ENCODE measurements at regions not wholly inside any gene's neighbourhood (a gene's known extent, or its start where the extent isn't known, plus 50 kb on each side); places are given as distances from the start of the nearest gene placed in this dataset.

DNA sequence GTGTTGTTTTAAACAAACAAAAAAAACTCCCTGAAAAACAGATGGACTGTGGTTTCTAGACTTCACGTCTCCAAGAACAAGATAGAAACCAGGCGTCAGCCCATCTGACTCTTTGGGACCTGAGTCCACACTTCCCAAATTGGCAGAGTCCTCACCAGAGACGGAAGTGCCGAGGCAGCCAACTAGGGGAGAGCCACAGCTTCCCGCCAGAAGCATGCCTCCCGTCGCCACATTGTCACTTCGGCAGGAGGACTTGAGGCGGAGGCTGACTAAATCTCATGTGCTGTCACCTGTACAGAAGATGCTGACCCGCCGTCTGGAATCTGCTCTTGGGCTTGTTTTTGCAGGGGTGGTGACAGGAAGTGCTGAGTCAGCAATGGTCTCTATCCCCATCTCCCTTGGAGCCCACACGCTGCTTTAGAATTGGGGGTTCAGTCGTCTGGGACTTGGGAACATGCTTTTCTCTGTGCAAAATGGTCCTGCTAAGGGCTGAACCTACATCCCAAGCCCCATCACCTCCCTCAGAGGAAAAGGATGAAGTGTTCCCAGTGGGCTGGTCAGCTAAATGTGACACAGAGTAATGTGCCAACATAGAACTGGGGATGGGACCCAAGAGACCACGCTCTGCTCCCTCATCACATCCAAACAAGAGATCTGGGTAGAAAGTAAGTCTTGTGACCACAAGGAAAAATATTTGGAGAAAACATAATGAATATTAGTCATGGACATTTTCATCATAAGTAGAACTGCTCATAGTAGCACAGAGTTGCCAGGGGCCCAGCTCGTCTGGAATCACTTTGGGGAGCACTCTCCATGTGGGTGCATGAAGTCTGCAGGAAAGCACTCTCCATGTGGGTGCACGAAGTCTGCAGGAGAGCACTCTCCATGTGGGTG, 152.9 kb downstream of the SNX19 start:
- no peak overlapping the region for H3K4me3 Mint-ChIP-seq
- H3K9me3 ChIP-seq (ENCODE audit: control insufficient read depth, low read length, poor library complexity, severe bottlenecking) = no peaks in the 10 kb centered on the region
- peaks cover 31% of the 10 kb centered on the region for H3K27me3 Mint-ChIP-seq
- no peak for DNase-seq
- H3K36me3 Mint-ChIP-seq (ENCODE audit: low read depth) = no peaks in the 10 kb centered on the region
- peaks cover 3% of the 10 kb centered on the region for H3K4me1 Mint-ChIP-seq
- no peak overlapping the region for H3K27ac Mint-ChIP-seq
- no peak for ATAC-seq

DNA sequence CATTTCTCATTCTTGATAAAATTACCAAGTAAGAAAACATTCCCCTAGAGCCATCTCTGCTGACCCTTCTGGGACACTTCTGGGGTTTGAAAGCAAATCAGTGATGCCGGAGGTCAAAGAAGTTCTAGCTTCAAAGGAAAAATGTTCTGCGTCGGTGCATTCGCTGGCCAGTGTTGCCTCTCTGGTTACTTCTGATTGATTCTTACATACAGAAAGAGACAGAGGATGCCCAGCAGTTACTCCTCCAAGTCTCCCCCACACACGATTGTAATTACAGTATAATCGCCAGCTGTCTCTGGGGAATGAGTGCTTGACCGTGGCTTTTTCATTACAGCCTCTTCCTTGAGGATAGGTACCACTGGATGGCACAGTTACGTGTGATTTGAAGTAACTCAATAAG, 150.9 kb downstream of the SNX19 start:
- H3K9me3 ChIP-seq (ENCODE audit: control insufficient read depth, low read length, poor library complexity, severe bottlenecking) = no peaks in the 10 kb centered on the region
- H3K4me3 Mint-ChIP-seq = no peak overlapping the region
- H3K27ac Mint-ChIP-seq = no peak overlapping the region
- ATAC-seq = no peak
- peaks cover 3% of the 10 kb centered on the region for H3K4me1 Mint-ChIP-seq
- DNase-seq = no peak
- H3K36me3 Mint-ChIP-seq (ENCODE audit: low read depth) = no peaks in the 10 kb centered on the region
- H3K27me3 Mint-ChIP-seq = peaks cover 25% of the 10 kb centered on the region

DNA sequence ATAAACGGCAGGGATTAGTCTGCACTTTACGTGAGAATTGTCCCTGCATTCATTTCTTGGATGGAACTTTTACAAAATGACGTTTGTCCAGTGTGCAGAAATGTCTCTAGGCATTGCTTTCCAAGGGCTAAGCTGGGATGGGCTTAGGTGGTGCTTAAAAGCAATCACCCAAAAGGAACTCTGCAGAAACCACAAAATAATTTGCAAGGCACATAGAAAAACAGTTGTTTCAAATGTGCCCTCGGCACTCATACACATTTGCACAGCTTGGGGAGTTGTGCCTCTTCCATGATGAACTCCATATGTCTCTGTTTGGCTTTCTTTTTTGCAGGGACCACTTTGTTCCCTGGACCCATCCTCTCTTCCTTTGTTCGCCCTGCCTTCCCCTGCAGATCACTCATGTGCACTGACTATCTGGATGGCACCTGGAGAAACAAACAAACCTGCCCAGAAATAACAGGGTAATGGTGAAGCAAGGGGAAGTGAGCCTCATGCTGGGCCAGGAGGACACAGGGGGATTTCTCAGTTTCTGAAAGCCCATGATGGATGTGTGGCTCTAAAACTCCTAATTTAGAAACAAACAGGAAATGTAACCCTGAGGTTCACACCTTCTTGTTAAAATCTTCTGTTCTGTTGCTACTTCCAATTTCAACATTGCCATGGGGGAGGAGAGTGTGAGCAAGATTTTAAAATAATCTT, 150.2 kb downstream of the SNX19 start:
- no peak for ATAC-seq
- H3K27me3 Mint-ChIP-seq = peaks cover 21% of the 10 kb centered on the region
- no peak overlapping the region for H3K27ac Mint-ChIP-seq
- DNase-seq = no peak
- H3K9me3 ChIP-seq (ENCODE audit: control insufficient read depth, low read length, poor library complexity, severe bottlenecking) = no peaks in the 10 kb centered on the region
- peaks cover 3% of the 10 kb centered on the region for H3K4me1 Mint-ChIP-seq
- H3K36me3 Mint-ChIP-seq (ENCODE audit: low read depth) = no peaks in the 10 kb centered on the region
- no peak overlapping the region for H3K4me3 Mint-ChIP-seq

DNA sequence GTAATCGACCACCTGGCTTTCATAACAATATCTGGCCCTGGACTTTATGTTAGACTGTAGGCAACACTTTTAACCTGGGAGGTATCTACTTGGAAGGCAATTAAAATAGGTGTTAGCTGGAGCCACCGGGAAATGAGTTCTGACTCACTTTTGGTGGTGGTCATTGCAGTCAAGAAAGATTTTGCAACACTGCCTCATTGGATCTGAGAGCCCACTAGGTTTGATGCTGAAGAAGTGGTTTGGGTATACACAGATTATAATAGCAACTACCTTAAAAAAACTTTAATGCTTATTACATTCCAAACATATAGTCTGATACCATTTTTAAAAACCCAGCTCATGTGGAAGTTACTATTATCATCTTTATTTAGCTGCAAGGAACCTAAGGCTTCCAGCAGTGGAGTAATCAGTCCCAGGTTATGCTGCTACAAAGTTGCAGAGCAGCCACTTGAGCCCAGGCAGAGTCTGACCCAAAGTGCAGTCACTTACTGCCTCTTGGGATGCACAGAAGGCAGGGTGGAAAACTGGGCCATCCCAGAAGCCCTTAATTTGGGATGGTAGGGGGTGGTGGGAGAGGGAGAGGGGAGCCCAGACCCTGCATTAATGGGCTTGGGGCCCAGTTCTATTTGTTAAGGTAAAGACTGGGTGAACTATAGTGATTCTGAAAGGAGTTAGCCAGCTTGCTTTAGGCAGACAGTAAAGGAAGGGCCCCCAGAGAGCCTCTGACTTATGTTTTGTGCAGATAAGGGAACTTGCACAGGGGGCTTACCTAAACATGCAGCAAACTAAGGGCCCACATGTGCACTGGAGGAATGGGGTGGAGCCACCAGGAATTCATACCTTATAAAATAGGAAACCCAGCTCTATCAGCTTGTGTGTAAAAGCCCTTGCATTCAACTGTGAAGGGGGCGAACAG, 149.4 kb downstream of the SNX19 start:
- ATAC-seq (no peak), DNase-seq (no peak)
- Mint-ChIP-seq H3K4me1 (peaks cover 4% of the 10 kb centered on the region), H3K4me3 (no peak overlapping the region), H3K27ac (no peak overlapping the region), H3K36me3 (ENCODE audit: low read depth) (no peaks in the 10 kb centered on the region), H3K27me3 (peaks cover 23% of the 10 kb centered on the region)
- no peaks in the 10 kb centered on the region for H3K9me3 ChIP-seq (ENCODE audit: control insufficient read depth, low read length, poor library complexity, severe bottlenecking)

DNA sequence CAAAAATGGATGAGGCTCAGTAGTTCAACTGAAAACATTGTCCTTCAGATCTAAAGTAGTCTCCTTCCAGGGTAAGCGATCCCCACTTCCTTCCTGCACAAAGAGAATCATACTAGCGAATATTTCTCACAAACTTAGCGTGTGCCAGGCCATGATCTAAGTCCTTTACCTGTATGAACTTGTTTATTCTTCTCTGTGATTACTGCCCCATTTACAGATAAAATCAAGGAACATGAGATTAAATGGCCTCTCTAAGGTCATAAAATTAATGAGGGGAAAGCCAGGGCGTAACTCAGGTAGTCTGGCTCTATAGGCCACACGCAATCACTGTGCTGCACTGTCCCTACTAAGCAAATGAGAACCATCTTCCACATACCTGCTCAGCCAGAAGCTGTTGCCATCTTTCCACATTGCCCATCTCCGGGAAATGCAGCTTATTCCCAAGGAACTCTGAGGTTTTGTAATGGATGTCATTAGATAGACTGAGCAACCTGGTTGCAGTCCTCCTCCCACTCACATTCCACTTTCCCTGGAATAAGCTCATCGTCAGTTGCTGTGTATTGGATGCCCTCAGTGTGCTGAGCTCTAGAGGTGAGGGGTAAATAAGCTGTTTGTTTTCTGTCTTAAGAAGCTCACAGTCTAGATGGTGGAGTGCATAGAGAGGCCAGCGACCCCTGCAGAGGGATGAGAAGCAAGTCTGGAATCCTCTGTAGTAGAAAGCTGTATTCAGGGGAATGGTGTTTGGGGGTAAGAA, 146.3 kb downstream of the SNX19 start:
- H3K36me3 Mint-ChIP-seq (ENCODE audit: low read depth) = no peaks in the 10 kb centered on the region
- no peak overlapping the region for H3K27ac Mint-ChIP-seq

DNA sequence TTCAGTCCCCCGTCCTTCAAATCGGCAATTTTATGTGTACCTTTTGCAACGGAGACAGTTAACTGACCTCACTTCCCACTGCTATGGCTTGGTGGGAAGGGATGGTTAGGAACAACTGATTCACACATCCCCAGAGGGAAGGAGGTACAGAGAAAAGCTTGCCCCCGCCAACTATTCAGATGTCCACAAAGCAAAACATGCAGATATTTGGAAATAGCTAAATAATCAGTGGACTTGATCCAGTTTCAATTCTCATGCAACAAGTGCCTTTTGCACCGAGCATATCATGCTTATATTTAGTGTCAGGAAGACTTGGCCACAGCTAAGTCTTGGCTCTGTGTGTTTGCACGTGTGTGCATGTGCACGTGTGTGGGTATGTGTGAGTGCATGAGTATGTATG, 144.6 kb downstream of the SNX19 start:
- no peak for ATAC-seq
- DNase-seq = no peak
- Mint-ChIP-seq H3K36me3 (ENCODE audit: low read depth) (no peaks in the 10 kb centered on the region), H3K27ac (no peak overlapping the region), H3K4me3 (no peak overlapping the region), H3K27me3 (peaks cover 17% of the 10 kb centered on the region), H3K4me1 (peaks cover 5% of the 10 kb centered on the region)
- H3K9me3 ChIP-seq (ENCODE audit: control insufficient read depth, low read length, poor library complexity, severe bottlenecking) = no peaks in the 10 kb centered on the region

More for the DNA sequence above, 146.3 kb downstream of the SNX19 start:
- peaks cover 8% of the 10 kb centered on the region for H3K4me1 Mint-ChIP-seq
- ATAC-seq (no peak), DNase-seq (no peak)
- H3K4me3 Mint-ChIP-seq = no peak overlapping the region
- H3K27me3 Mint-ChIP-seq = peaks cover 14% of the 10 kb centered on the region
- no peaks in the 10 kb centered on the region for H3K9me3 ChIP-seq (ENCODE audit: control insufficient read depth, low read length, poor library complexity, severe bottlenecking)

DNA sequence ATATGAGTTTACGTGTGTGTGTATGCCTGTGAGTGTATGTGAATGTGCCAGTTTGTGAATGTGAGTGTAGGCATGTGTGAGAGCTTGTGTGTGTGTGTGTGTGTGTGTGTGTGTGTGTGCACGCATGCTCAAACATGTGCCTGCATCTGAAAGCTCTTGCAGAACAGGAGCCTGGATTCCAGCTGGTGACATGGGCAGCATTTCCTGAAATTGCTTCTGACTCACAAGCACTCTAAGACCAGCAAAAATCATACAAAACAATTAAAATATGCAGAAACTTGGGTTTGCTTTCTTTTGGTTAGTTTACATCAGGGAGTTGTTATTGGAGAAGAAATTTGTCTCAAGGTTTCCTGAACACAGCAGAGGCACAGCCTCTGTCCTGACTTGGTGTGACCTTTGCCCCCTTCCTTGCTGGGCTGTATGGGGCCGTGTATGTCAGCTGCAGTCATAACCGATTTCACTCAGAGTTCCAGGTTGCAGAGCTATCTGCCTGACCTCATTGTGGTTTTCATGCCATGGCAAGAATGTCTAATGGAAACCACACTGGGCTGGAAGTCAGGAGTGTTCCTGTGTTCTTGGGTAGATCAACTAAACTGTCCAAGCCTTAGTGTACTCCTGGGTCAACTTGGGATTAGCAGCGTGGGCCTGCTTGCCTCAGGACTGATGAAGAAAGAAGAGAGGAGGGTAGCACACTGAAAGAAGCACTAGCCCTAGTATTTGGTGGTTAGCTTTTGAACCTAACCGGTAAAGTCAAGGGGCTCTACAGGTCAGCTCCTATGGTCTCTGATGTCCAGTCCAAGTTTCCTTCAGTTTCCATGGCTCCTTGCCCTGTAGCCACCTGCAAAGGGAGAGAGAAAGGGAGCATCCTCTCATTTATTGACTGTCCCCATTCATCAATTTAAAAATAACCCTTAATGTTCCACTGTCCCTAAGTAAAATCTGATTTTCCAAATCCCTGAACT, 143.7 kb downstream of the SNX19 start:
- H3K4me1 Mint-ChIP-seq = peaks cover 5% of the 10 kb centered on the region
- DNase-seq (no peak), ATAC-seq (no peak)
- no peak overlapping the region for H3K4me3 Mint-ChIP-seq
- H3K36me3 Mint-ChIP-seq (ENCODE audit: low read depth) = no peaks in the 10 kb centered on the region
- H3K9me3 ChIP-seq (ENCODE audit: control insufficient read depth, low read length, poor library complexity, severe bottlenecking) = no peaks in the 10 kb centered on the region
- no peak overlapping the region for H3K27ac Mint-ChIP-seq
- H3K27me3 Mint-ChIP-seq = peaks cover 25% of the 10 kb centered on the region

DNA sequence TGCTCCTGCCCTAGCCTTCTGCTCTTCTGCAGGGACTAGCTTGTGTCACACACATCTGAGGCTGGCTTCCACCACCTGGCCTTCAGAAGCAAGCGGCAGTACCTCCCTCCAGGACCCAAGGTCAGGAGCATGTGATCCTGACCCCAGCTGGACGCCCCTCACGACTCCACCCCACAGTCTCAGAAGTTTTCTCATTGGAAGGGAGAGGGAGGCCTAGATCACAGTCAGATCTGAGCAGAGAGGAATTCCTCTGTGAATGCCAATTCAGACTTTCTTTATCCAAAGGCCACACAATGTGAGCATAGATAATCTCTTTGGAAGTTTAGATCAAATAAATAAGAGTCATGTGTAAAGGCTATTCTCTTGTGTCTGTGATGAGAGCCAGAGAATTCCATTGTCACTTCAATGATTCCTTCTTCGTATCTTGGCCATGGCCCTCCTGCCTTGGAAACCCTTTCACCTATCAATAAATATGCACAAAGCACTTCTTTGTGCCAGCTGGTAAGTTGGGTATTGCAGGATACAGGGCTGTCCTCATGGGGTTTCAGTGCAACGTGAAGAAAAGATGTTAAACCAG, 142.9 kb downstream of the SNX19 start:
- Mint-ChIP-seq H3K36me3 (ENCODE audit: low read depth) (no peaks in the 10 kb centered on the region), H3K27ac (no peak overlapping the region), H3K4me3 (no peak overlapping the region), H3K27me3 (peaks cover 31% of the 10 kb centered on the region), H3K4me1 (peaks cover 5% of the 10 kb centered on the region)
- no peak for DNase-seq
- H3K9me3 ChIP-seq (ENCODE audit: control insufficient read depth, low read length, poor library complexity, severe bottlenecking) = no peaks in the 10 kb centered on the region
- ATAC-seq = no peak

DNA sequence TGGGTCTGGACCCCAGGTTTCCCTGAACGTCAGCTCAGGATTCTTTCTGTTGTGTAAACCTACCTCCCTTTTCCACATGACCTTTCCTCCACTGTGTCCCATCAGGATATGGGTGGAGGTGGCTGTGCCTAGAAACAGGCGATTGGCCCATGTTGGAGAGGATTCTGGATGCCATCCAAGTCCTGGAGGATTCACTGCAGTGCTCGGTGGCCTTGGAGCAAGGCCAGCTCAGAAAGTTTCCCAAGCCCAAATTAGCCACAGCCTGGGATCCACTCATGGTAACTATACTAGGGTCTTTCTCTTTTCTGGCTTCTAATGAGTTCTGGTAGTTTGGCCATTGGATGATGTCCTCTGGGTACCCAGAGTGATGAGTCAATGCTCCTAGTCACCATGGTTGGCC, 141.6 kb downstream of the SNX19 start:
- Mint-ChIP-seq H3K4me3 (no peak overlapping the region), H3K36me3 (ENCODE audit: low read depth) (no peaks in the 10 kb centered on the region), H3K4me1 (peaks cover 5% of the 10 kb centered on the region), H3K27me3 (peaks cover 23% of the 10 kb centered on the region), H3K27ac (no peak overlapping the region)
- no peaks in the 10 kb centered on the region for H3K9me3 ChIP-seq (ENCODE audit: control insufficient read depth, low read length, poor library complexity, severe bottlenecking)
- DNase-seq (no peak), ATAC-seq (no peak)

DNA sequence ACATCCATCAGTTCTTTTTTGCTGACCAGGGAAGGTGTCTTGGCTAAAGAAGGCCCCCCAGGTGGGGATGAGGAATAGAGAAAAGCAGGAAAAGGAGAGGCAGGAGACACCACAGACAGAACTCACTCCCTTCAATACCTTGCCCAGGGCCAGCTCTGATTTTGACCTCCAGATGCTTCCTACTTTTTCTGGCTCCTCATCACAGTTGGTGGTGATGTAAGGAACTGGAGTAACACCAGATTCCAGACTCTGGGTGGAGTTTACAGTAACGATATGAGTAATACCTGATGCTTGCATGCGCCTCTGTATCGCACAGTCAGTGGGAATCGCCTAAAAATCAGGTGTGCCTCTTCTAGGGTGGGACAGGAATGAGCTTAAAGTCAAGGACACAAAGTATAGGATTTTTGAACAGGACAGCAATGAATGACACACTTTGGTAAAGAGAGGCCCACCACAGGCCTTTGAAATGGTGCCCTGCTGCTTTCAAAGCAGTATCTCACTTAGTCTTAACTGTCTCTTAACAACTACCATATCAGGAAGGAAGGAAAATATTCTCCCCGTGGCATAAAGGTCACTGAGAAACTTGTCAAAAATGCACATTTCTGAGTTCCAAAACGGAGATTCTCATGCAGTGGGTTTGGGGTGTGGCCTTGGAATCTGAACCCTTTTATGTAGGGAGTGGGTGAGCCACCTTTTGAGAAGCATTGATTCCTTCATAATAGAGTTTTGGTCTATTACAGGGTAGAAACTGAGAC, 140.8 kb downstream of the SNX19 start:
- H3K4me1 Mint-ChIP-seq = peaks cover 5% of the 10 kb centered on the region
- no peaks in the 10 kb centered on the region for H3K36me3 Mint-ChIP-seq (ENCODE audit: low read depth)
- no peak overlapping the region for H3K4me3 Mint-ChIP-seq
- H3K27ac Mint-ChIP-seq = no peak overlapping the region
- no peaks in the 10 kb centered on the region for H3K9me3 ChIP-seq (ENCODE audit: control insufficient read depth, low read length, poor library complexity, severe bottlenecking)
- H3K27me3 Mint-ChIP-seq = peaks cover 23% of the 10 kb centered on the region
- ATAC-seq (no peak), DNase-seq (no peak)

DNA sequence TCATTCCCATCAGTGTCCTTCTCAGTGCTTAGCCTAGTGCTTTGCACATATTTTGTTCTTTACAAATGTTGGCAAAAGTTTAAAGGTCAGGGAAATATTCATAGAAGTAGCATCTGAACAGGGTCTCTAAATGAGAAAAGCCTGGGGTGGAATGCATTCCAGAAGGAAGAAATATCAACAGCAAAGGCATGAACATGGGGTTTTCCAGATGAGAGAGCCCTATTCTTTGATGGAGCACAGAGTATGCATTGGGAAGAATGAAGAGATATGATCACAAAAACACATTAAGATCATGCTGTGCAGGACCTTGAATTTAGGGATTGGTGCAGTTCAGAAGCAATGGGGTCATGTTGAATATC, 140.2 kb downstream of the SNX19 start:
- peaks cover 21% of the 10 kb centered on the region for H3K27me3 Mint-ChIP-seq
- no peak overlapping the region for H3K27ac Mint-ChIP-seq
- H3K36me3 Mint-ChIP-seq (ENCODE audit: low read depth) = no peaks in the 10 kb centered on the region
- no peak overlapping the region for H3K4me3 Mint-ChIP-seq
- peaks cover 5% of the 10 kb centered on the region for H3K4me1 Mint-ChIP-seq
- no peaks in the 10 kb centered on the region for H3K9me3 ChIP-seq (ENCODE audit: control insufficient read depth, low read length, poor library complexity, severe bottlenecking)
- ATAC-seq (no peak), DNase-seq (no peak)

Measured in T-helper 17 cell (primary cell).